ENCODE measurements at regions not wholly inside any gene's neighbourhood (a gene's known extent, or its start where the extent isn't known, plus 50 kb on each side); places are given as distances from the start of the nearest gene placed in this dataset.

DNA sequence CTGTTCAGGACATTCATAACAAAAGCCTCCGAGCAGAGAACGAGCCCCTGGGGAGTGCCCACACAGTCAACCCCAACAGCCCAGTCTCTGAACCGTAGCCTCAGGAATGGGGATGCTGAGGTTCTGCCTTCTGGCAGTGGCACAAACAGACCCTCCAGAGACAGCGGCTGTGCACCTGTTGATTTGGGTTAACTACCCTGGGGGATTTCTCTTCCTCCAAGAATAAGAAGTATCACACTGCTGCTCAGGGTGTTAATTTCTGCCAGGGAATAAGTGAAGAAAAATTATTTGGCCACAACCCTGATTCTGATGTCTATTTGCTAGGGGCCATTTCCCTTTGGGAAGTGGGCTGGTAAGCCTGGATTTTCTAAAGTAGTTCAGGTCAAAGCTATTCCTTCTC is 51.0 kb upstream of the PIRT start:
- no peak for TF ChIP-seq EZH2 (IDR thresholded peaks at IDR 0.05; ENCODE audit: insufficient read depth, poor library complexity, severe bottlenecking)
- no peak for TF ChIP-seq EZH2phosphoT487 (IDR thresholded peaks at IDR 0.05; ENCODE audit: insufficient read depth, low read depth)

All from GM23248 (cell line).